Kidney (tissue), 13 donors: ENCODE measurements at regions not wholly inside any gene's neighbourhood (a gene's known extent, or its start where the extent isn't known, plus 50 kb on each side); places are given as distances from the start of the nearest gene placed in this dataset.

Experiments
- DNase-seq, 5 donors: peaks; one replicate each; pipeline ENCODE4 v3.0.0-alpha.2; 2013 to 2020
- FAIRE-seq: peaks from 2 replicates; lab custom pipeline; 2012; peaks lifted over from hg19 to GRCh38; lab: Jason Lieb, UNC
- H3K27ac ChIP-seq, 2 donors: one replicate each; pipeline ENCODE4 v1.7.0; 2013; ENCODE audit warnings: low read depth in 2 of 2, low read length in 2 of 2, inconsistent platforms in 1 of 2
- H3K27me3 ChIP-seq: one replicate; pipeline ENCODE4 v1.7.1; 2013; ENCODE audit warnings: low read length, inconsistent platforms; ENCODE audit not compliant: control insufficient read depth, insufficient read depth
- H3K36me3 ChIP-seq, 3 donors: one replicate each; pipeline versions ENCODE4 v1.7.0 to v1.7.1; 2013; ENCODE audit warnings: low read length in 3 of 3, control low read depth in 1 of 3, inconsistent platforms in 1 of 3; ENCODE audit not compliant: insufficient read depth in 3 of 3, control insufficient read depth in 2 of 3
- H3K4me1 ChIP-seq, 3 donors: one replicate each; pipeline versions ENCODE4 v1.7.0 to v1.7.1; 2013; ENCODE audit warnings: low read length in 3 of 3, inconsistent platforms in 1 of 3, low read depth in 1 of 3; ENCODE audit not compliant: control insufficient read depth in 2 of 3, insufficient read depth in 2 of 3
- H3K4me3 ChIP-seq, 3 donors: one replicate each; pipeline versions ENCODE4 v1.7.0 to v1.8.1; 2013; ENCODE audit warnings: low read length in 3 of 3, control low read depth in 1 of 3, inconsistent platforms in 1 of 3
- H3K9ac ChIP-seq, 3 donors: one replicate each; pipeline versions ENCODE4 v1.7.0 to v1.7.1; 2013; ENCODE audit warnings: low read length in 3 of 3, control low read depth in 1 of 3, inconsistent platforms in 1 of 3
- H3K9me3 ChIP-seq, 3 donors: one replicate each; pipeline versions ENCODE4 v1.7.0 to v1.7.1; 2013; ENCODE audit warnings: low read length in 3 of 3, control low read depth in 1 of 3, inconsistent platforms in 1 of 3; ENCODE audit not compliant: control insufficient read depth in 2 of 3, insufficient read depth in 1 of 3
- CTCF ChIP-seq: IDR thresholded peaks from 3 replicates; pipeline ENCODE4 v1.5.1; 2012; ENCODE audit warnings: mild to moderate bottlenecking, moderate library complexity, borderline replicate concordance; ENCODE audit not compliant: insufficient read depth; ENCODE audit errors: extremely low read depth
- intact Hi-C: fragments of 100-400 bp; cut with DNase I; formaldehyde crosslinking; loops from one replicate; pipeline ENCODE4 v1.11.1; 2022
- donor health status: control.
- donor health status: control.
- donor health status: control.
- donor health status: control.
- donor health status: control.
- donor health status: DM: yes; HTN: yes; CAD: no.
- donor health status: Normal renal cell carcinoma (clear cell type).

- no peak for TF ChIP-seq CTCF
- intact Hi-C loops: no loop called here
- no peaks in the 10 kb centered on the region for H3K36me3 ChIP-seq
- no peaks in the 10 kb centered on the region for H3K4me1 ChIP-seq
- FAIRE-seq (no peak), DNase-seq (no peak)
- no peak overlapping the region for H3K9ac ChIP-seq
- H3K27me3 ChIP-seq: no peaks in the 10 kb centered on the region
- H3K4me3 ChIP-seq: no peak overlapping the region
- peaks cover 0 to 3% (median 0%) of the 10 kb centered on the region in 3 donors for H3K9me3 ChIP-seq
- no peak overlapping the region for H3K27ac ChIP-seq
These were observed 113.6 kb upstream of the TSLP start for GRCh38 chr5:110957934-110958333.

- Histone ChIP-seq H3K9ac (no peak overlapping the region), H3K27ac (no peak overlapping the region), H3K27me3 (no peaks in the 10 kb centered on the region), H3K36me3 (no peaks in the 10 kb centered on the region), H3K4me1 (no peaks in the 10 kb centered on the region), H3K4me3 (no peak overlapping the region), H3K9me3 (peaks cover 0 to 3% (median 0%) of the 10 kb centered on the region in 3 donors)
- DNase-seq (no peak), FAIRE-seq (no peak)
- intact Hi-C loops: no loop called here
- TF ChIP-seq CTCF: no peak
These were observed 108.0 kb upstream of the TSLP start for GRCh38 chr5:110963495-110963894.

- intact Hi-C loops: no loop called here
- DNase-seq (no peak), FAIRE-seq (no peak)
- Histone ChIP-seq H3K36me3 (no peaks in the 10 kb centered on the region), H3K4me1 (no peaks in the 10 kb centered on the region), H3K27me3 (no peaks in the 10 kb centered on the region), H3K9me3 (peaks cover 0 to under 1% (median 0%) of the 10 kb centered on the region in 3 donors), H3K9ac (no peak overlapping the region), H3K4me3 (no peak overlapping the region), H3K27ac (no peak overlapping the region)
- TF ChIP-seq CTCF: no peak
These were observed 105.5 kb upstream of the TSLP start for GRCh38 chr5:110965773-110966581.
